NCI-H82 treated with DMSO at 0.1 percent for 48 hours (cell line): ENCODE measurements at regions not wholly inside any gene's neighbourhood (a gene's known extent, or its start where the extent isn't known, plus 50 kb on each side); places are given as distances from the start of the nearest gene placed in this dataset.

Source experiments
- DNase-seq: peaks from one replicate; lab custom pipeline; 2025; ENCODE audit not compliant: unreplicated experiment; lab: John Stamatoyannopoulos, UW

DNA sequence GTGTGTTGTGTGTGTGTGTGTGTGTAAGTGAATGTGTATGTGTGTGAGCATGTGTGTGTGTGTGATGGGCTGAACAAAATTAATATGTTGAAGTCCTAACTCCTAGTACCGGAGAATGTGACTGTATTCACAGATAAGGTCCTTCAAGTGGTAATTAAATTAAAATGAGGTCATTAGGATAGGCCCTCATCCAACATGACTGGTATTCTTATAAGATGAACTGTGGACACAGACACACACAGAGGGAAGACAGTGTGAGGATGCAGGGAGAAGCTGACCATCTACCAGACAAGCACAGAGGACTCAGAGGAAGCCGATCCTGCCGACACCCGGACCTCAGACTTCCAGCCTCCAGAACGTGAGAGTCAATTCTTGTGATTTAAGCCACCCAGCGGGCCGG lies 91.2 kb upstream of the PGBD5 start:
- no peak for DNase-seq

DNA sequence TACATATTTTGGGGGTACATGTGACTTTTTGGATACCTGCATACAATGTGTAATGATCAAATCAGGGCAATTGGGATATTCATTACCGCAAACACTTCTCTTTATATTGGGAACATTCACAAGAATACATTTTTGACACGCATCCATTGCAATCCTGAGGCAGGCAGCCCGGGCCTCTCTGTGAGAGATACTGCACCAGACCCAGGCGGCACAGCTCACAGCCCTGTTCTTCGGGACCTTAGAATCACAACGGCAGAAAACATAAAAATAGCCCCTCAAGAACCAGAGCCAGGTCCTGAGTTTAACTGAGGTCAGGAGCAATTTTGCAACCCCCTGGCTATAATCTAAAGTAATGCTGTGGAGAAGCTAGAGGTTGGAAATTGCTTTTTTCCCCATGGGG lies 90.8 kb upstream of the PGBD5 start:
- no peak for DNase-seq

- DNase-seq, result no peak
These were observed 89.5 kb upstream of the PGBD5 start for GRCh38 chr1:230515451-230516145.

DNA sequence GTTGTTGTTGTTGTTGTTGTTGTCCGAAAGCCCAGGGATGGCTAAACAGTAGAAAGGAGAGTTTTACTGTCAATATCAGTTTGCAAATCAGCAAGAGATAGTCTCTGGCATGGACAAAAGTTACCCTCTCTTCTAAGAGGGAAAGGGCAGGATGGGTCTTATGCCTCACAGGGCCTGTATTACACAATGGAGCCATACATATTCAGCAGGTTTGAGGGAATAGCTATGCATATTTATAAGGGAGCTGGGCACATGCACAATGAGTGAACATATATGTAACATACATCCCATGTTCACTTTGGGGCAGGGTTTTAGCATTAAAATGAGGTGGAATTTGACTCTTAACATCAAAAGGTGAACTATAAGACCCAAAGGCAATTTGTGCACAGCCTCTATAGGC lies 84.4 kb upstream of the PGBD5 start:
- no peak for DNase-seq

DNA sequence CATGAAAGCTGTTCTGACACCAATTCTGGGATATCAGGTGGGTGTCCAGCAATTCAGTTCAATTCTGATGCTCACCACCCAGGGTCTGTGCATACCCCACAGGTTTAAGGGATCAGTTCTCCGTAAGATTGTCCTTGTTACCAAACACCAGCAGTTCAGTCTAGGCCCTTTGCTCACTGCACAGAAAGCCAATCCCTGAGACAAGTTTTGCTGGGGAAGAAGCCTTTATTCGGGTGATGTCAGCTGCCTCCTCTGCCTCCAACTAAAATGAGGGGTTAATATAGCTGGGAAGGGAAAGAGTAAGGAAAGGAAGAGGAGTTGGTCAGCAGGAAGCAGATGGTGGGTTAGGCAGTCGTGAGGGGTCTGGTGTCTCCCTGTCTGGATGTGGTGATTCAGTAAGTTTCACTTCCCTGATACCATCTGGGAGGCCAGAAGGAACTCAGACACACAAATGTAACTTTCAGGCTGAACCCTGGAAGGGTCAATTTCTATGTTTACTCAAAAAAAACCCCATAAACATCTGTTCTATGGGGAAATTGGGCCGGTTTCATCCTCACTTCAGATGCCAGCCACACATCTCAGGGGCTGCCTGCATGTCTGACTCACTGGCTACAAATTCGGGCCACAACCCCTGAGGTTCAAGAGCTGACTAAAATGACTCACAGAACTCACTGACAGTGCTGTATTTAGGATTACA lies 83.3 kb upstream of the PGBD5 start:
- no peak for DNase-seq

DNA sequence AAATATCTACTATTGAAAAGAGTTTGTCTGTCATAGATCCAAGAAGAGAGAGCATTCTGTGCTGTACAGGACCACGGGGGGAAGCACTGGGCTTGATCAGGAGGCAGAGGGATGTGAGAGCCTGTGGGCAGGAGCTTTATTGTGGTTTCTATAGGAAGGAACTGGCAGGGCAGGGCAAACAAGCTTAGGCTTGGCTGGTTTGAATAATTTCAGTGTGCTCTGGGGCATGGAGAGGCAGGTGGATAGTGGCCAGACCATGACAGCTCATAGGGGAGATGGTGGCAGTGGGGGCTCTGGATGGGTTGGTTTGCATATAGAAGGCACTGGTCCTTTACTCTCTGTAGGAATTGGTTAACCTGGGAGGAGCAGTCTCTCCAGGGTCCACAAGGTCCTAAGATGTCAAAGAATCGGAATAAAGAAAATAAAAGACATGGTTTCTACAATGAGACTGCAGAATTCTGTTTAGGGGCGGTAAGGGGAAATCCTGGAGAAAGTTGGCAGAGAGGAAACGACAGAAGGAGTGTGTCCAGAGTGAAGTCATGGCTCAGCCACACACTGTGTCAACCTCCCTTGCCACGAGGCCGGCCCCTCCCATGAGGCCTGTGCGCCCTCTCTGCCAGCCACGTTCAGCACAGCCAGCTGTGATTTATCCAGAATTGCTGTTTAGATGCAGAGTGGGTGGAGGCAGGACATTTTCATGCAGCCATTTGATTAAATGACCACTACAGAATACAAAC lies 81.7 kb upstream of the PGBD5 start:
- no peak for DNase-seq

DNA sequence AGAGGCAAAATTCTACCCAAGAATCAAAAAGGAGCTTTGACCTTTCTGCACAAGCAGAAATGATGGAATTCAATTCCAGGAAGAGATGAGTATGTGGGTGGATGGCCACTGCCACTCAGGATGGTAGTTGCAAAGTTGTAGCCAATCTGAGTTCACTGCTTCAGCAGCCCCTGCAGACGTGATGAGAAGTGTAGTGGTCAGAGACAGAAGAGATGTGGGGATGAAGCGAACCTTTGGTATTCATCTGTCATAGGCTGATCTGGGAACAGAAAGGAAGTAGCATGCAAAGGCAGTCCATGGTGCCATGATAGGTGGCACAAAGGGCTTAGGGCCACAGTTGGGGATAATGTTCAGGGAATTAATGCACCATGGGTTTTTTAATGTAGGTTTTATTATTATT lies 81.1 kb upstream of the PGBD5 start:
- no peak for DNase-seq

DNA sequence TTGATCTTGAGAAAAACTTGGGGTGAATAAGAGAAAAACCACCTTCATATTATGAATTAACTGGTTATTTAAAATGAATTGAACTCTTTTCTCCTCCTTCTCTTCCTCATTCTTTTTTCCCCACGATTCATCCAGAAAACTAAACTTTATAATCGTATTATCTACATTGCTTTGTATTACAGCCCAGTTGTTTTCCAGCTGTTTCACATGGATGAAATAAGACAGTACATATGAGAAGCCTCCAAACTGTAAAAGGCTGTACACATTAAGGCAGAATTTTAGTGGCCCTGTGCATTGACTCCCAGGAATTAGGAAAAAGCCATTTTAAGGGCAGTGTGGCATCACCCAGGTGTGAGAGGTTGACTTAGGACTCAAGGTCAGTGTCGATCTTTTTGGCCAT lies 80.3 kb upstream of the PGBD5 start:
- no peak for DNase-seq

DNA sequence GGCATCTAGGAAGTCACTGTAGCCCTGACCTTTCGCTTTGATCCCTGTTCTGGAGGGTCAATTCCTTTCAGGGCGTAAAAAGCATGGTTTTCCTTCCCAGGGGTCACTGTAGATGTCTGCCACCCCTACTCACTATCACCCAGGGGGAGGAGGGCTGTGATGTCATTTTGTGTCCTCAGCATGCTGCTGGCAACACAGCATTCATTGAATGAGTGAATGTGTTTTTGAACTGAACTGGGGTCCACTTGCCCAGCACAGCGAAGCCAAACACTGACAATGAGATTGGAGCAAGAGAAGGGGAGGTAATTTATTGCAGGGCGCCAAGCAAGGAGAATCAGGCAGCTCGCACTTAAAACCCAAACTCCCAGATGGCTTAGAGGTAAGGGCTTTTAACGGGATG lies 78.2 kb upstream of the PGBD5 start:
- no peak for DNase-seq

GRCh38 chr1:230503726-230504125 lies 77.6 kb upstream of the PGBD5 start:
- DNase-seq, result no peak

DNA sequence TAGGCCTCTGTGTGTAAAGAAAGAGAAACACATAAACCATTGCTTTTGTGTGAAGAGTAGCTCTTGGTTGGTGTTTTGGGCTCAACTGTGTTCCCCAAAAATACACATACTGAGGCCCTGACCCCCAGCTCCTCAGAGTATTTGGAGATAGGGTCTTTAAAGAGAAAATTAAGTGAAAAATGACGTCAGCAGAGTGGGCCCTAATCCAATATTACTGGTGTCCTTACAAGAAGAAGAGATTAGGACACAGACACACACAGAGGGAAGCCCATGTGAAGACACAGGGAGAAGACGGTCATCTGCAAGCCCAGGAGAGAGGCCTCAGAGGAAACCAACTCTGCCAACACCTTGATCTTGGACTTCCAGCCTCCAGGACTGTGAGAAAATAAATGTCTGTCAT lies 76.9 kb upstream of the PGBD5 start:
- no peak for DNase-seq

DNA sequence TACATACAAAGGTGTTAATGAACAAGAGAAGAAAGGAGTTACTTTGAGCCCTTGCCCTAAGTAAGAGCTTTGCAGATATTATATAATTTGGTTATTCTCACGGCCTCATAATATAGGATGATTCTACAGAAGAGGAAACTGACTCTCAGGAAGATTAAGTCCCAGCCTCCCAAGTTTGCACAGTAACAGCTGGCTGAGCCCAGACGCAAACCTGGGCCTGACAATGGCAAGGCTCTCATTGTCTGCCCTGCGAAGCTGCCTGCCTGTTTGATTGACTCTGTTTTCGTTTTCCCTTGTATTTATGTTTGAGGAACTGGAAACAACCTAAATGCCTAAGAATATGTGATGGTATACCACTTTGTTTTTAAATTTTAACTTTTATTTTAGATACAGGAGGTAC lies 76.2 kb upstream of the PGBD5 start:
- no peak for DNase-seq

DNA sequence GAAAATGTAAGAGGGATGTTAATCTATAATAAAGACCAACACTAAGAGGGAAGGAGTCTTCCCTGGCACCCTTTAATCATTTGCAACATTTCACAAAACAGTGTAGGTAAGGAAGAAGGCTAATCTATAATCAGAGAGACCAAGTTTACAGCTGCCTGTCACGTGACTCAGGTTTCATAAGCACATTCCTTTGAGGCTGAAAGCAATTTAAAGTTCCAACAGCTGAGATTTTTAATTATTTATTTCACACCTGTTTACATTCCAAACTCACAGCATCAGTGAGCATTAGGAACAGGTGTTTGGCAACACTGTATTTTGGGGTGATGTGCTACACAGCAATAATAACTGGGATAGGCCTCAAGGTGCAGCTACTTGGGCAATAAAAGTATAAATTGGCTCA lies 75.7 kb upstream of the PGBD5 start:
- no peak for DNase-seq

GRCh38 chr1:230501242-230501641 lies 75.1 kb upstream of the PGBD5 start:
- no peak for DNase-seq

DNA sequence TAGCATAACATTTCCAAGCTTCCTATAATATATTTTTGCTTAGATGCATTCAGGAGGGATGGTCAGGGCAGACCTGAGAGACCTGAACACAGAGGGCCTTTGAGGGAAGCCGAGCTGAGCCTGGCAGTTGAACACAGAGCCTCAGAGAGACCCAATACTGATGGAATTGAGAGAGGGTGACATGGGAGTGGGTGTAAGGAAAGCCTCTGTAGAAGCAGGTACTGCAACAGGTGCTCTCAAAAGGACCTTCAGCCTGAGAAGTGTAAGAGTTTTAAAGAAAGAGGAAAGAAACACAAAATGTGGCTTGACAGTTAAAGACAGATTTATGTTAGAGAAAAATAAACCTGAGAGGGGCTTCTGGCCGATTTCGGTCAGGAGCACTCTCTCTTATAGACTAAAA lies 73.9 kb upstream of the PGBD5 start:
- no peak for DNase-seq

DNA sequence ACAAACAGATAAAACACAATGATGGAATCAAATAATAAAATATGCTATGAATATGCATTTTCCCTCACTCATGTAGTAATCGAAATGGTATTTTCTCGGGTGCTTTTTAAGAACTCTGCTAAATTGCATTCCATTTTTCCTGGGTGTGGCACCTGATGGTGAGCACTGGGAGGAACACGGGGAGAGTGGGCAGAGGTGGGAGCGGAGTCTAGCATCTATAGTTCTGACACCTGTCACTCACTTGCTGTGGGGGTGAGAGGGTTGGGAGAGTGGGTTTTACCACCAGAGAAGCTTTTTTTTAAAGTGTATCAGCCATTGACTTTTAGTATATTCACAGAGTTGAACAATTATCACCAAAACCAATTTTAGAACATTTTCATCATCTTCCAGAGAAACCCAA lies 73.4 kb upstream of the PGBD5 start:
- DNase-seq, result no peak

GRCh38 chr1:230498704-230499103 lies 72.6 kb upstream of the PGBD5 start:
- no peak for DNase-seq

DNA sequence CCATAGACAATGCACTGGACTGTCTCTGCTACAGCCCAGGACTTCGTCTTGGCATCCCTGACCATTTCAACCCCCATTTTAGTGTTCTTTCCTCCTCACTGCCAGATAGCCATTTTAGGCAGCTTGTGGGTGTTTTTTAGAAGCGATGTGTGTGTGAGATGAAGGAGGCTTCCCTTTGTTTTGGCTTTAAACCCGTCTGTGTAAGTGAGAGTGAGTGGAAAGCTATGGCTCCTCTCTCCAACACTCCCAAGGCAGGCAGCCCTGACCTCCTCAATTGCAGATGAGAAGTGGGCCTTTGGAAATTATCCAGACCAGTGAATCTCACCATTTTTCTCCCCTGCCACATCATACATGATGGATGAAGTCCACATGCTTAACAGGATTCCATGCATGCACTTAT lies 70.3 kb upstream of the PGBD5 start:
- no peak for DNase-seq

GRCh38 chr1:230495891-230496385 lies 69.8 kb upstream of the PGBD5 start:
- DNase-seq, result no peak

GRCh38 chr1:230495076-230495475 lies 68.9 kb upstream of the PGBD5 start:
- DNase-seq, result no peak

GRCh38 chr1:230494514-230494913 lies 68.4 kb upstream of the PGBD5 start:
- no peak for DNase-seq

DNA sequence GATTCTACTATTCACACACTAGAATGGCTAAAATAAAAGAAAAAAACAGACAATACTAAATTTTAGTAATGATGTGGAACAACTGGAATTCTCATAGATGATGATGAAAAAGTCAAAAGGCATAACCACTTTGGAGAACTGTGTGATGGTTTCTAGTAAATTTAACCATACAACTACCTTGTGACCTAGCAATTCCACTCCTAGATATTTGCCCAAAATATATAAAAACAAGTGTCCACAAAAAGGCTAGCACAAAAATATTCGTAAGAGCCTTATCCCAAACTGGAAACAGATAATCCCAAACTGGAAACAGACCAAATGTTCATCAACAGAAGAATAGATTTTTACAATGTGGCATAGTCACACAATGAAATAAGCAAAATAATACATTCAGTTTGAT lies 67.9 kb upstream of the PGBD5 start:
- DNase-seq, result no peak
